GM06990 (cell line): ENCODE measurements at regions not wholly inside any gene's neighbourhood (a gene's known extent, or its start where the extent isn't known, plus 50 kb on each side); places are given as distances from the start of the nearest gene placed in this dataset.
"Not testable (repeated sequence)": the region's sequence is repeated elsewhere in the genome, so short reads cannot be mapped to it uniquely, and the experiment has no call there.

Experiments used
- DNase-seq: peaks from one replicate; pipeline ENCODE4 v3.0.0-alpha.2; 2011; ENCODE audit not compliant: insufficient read length; ENCODE audit errors: extremely low read depth
- H3K27me3 ChIP-seq: replicated peaks from 2 replicates; pipeline ENCODE4 v1.6.0; 2011; ENCODE audit warnings: low read length; ENCODE audit not compliant: control insufficient read depth, insufficient read depth
- H3K36me3 ChIP-seq: 2 replicates; pipeline ENCODE4 v1.5.1; 2011; ENCODE audit warnings: low read length; ENCODE audit not compliant: control insufficient read depth, insufficient read depth
- H3K4me3 ChIP-seq: replicated peaks from 2 replicates; pipeline ENCODE4 v1.5.1; 2011; ENCODE audit warnings: low read depth, mild to moderate bottlenecking, control low read depth, low read length
- TF ChIP-seq, protein P1 (sequence below): IDR thresholded peaks from 2 replicates; pipeline ENCODE4 v1.5.1; 2011; ENCODE audit warnings: low read length, control low read depth, mild to moderate bottlenecking, inconsistent platforms; ENCODE audit not compliant: insufficient read depth, poor library complexity, severe bottlenecking

DNA sequence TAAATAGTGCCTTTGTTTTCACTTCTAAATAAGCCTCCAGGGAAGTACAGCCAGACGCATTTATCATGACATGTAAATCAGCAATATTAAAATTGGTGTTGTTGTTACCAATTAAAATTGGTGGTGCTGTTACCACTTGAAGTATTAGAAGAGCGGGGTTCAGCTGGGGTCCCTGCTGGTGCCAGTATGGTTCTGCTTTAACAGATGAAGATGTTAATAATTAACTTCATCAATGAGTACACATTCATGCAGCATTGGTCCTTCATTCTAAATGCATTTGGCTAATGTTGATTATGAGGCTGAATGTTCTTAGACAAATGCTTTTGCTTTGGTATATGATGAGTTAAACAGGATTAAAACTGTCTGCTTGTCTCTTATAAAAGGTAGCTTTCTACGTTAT, 67.6 kb upstream of the TMC1 start:
- no peaks in the 10 kb centered on the region for H3K27me3 ChIP-seq
- DNase-seq = no peak
- TF ChIP-seq, protein P1, sequence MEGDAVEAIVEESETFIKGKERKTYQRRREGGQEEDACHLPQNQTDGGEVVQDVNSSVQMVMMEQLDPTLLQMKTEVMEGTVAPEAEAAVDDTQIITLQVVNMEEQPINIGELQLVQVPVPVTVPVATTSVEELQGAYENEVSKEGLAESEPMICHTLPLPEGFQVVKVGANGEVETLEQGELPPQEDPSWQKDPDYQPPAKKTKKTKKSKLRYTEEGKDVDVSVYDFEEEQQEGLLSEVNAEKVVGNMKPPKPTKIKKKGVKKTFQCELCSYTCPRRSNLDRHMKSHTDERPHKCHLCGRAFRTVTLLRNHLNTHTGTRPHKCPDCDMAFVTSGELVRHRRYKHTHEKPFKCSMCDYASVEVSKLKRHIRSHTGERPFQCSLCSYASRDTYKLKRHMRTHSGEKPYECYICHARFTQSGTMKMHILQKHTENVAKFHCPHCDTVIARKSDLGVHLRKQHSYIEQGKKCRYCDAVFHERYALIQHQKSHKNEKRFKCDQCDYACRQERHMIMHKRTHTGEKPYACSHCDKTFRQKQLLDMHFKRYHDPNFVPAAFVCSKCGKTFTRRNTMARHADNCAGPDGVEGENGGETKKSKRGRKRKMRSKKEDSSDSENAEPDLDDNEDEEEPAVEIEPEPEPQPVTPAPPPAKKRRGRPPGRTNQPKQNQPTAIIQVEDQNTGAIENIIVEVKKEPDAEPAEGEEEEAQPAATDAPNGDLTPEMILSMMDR = no peak
- H3K4me3 ChIP-seq = no peak overlapping the region
- H3K36me3 ChIP-seq = no peaks in the 10 kb centered on the region

DNA sequence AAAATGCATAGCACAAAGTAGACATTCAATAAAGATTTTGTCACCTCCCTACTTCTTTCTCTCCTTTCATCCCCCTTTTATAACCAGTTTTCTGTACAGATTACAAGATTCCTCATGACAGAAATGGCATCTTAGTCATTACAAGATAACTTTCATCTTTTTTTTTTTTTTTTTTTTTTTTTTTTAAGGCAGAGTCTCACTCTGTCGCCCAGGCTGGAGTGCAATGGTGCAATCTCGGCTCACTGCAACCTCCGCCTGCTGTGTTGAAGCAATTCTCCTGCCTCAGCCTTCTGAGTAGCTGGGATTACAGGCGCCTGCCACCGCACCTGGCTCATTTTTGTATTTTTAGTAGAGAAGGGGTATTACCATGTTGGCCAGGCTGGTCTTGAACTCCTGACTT, 75.2 kb upstream of the TMC1 start:
- not testable (repeated sequence) for DNase-seq, H3K36me3 ChIP-seq, H3K4me3 ChIP-seq, H3K27me3 ChIP-seq

DNA sequence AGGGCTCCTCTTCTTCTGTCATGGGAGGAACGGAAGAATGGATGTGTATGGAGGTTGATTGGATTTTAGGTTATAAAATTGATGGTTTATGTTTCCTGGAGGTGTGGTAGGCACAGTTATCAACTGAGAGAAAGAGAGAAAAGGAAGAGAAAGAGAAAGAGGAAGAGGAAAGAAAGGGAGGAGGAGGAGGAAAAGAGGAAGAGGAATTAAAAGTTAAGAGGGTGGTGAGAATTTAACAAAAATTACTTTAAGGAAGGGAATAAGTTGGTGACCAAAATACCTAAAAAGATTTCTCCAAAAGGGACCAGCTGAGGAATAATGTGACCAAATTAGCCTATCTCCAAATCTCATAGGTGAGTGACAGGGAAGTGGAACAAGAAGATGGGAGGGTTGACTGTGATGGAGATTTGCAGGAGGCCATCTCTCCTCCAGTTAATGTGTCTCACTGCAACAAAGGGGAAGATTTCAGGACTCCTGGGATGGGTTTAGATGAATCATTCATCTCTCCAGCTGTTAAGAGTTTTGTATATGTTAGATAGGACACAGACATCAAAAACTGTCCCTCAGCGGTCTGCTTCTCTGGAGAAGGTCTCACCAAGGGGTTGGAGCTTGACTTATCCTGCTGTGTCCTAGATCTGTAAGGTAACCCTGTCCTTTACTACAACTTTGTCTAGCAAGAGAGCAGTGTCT, 76.0 kb upstream of the TMC1 start:
- no peak overlapping the region for H3K4me3 ChIP-seq
- TF ChIP-seq, protein P1 = no peak
- DNase-seq = no peak
- H3K36me3 ChIP-seq = no peaks in the 10 kb centered on the region
- H3K27me3 ChIP-seq = no peaks in the 10 kb centered on the region

- DNase-seq = no peak
- no peaks in the 10 kb centered on the region for H3K27me3 ChIP-seq
- TF ChIP-seq, protein P1 = no peak
- H3K36me3 ChIP-seq = no peaks in the 10 kb centered on the region
- H3K4me3 ChIP-seq = no peak overlapping the region
Observed at GRCh38 chr9:72444435-72444834, 77.0 kb upstream of the TMC1 start.

DNA sequence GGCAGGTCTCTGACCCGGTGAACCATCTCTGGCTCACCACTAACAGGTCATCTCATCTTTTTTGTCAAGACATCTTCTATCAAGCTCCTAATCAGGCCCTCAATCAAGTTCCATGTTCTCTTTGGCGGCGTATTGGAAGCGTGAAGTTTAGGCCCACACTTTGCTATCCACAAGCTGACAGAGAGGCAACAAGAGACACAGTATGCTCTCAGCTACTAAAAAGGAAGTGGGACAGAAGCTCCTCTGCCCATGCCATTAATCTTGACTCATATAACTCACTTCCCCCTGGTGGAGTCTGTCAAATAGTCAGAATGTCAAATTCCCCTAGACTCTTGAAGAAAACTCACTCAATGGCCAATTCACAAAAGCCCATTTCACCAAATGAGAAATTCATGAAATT, 77.6 kb upstream of the TMC1 start:
- Histone ChIP-seq H3K36me3 (no peaks in the 10 kb centered on the region), H3K4me3 (no peak overlapping the region), H3K27me3 (no peaks in the 10 kb centered on the region)
- TF ChIP-seq, protein P1 = peak; percentile 27
- DNase-seq = peak; percentile 60

DNA sequence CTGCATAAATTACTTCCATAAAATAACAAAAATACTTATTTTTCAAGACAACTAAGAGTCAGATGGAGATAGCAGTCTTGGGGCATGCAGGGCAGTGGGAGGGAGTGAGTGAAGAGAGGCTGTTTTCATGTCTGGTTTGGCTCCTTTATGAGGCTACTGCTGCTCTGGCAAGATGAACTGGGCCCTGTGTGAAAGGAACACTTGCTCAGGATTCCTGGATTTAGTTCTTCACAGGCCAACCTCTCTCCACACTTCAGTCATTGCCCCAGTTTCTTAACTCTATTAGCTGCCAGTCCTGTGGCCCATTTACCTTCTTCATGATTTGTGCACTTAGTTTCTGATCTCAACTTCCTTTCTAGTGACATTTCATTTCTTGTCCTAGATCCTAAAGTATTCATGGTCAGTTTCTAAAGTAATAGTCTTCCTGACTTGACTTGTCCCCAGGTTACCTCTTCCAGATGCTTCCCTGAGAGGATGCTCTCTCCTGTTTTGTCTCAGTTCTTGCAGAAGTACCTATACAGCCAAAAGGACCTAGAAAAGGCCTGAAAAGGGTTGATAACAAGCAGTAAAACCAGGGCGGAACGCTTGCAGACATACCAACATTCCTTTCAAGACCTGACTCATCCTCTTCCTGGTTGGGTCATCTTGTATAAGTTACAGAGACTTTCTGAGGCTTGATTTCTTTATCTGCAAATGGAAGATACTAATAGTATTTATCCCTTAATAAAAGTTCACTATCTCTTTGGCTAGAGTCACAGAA, 77.0 kb upstream of the ZFAND5 start:
- Histone ChIP-seq H3K4me3 (no peak overlapping the region), H3K27me3 (no peaks in the 10 kb centered on the region), H3K36me3 (no peaks in the 10 kb centered on the region)
- DNase-seq = no peak
- TF ChIP-seq, protein P1 = no peak
